Mucosa of descending colon (tissue), 3 donors: ENCODE measurements at regions not wholly inside any gene's neighbourhood (a gene's known extent, or its start where the extent isn't known, plus 50 kb on each side); places are given as distances from the start of the nearest gene placed in this dataset.
"Not testable (repeated sequence)": the region's sequence is repeated elsewhere in the genome, so short reads cannot be mapped to it uniquely, and the experiment has no call there.

Experiments
- ATAC-seq: fragments of 200-7000 bp; cut with Tn5 transposase; one replicate; pipeline ENCODE4 v1.9.1; 2020; ENCODE audit warnings: mild to moderate bottlenecking, moderate library complexity
- DNase-seq, 3 donors: peaks; one replicate each; pipeline ENCODE4 v3.0.0-alpha.2; 2020
- H3K36me3 ChIP-seq: fragments of 200-600 bp; one replicate; pipeline ENCODE4 v1.8.0; 2021; ENCODE audit warnings: low read depth, mild to moderate bottlenecking
- H3K4me1 ChIP-seq: fragments of 200-600 bp; one replicate; pipeline ENCODE4 v1.8.0; 2021; ENCODE audit warnings: low read depth, mild to moderate bottlenecking
- H3K4me3 ChIP-seq: fragments of 200-600 bp; one replicate; pipeline ENCODE4 v1.8.0; 2021; ENCODE audit warnings: mild to moderate bottlenecking
- H3K9me3 ChIP-seq: fragments of 200-600 bp; one replicate; pipeline ENCODE4 v1.8.0; 2021; ENCODE audit warnings: mild to moderate bottlenecking
- CTCF ChIP-seq: fragments of 200-600 bp; IDR thresholded peaks from one replicate; pipeline ENCODE4 v1.8.0; 2022; ENCODE audit warnings: antibody characterized with exemption, mild to moderate bottlenecking
- intact Hi-C, 2 donors: fragments of 100-400 bp; cut with DNase I in 1 of 2; cut with micrococcal nuclease in 1 of 2; formaldehyde crosslinking; loops; one replicate each; pipeline versions ENCODE4 v1.11.0 to v1.11.1; 2022; cut with DNase I, micrococcal nuclease
- donor health status: DM: no; HTN: no; CAD: no; lungs with moderate emphysema.
- donor health status: DM: no; HTN: no; CAD: no.
- donor health status: DM: no; HTN: yes; CAD: no.

GRCh38 chr6:106746652-106747051 is 117.3 kb downstream of the QRSL1 start:
- Histone ChIP-seq H3K36me3 (no peaks in the 10 kb centered on the region), H3K9me3 (no peaks in the 10 kb centered on the region), H3K4me1 (peaks cover 35% of the 10 kb centered on the region), H3K4me3 (no peak overlapping the region)
- no peak for TF ChIP-seq CTCF
- intact Hi-C loops = no loop called here
- peak in 1 of 3 donors; percentile 51 for DNase-seq
- peak; percentile 49 for ATAC-seq

DNA sequence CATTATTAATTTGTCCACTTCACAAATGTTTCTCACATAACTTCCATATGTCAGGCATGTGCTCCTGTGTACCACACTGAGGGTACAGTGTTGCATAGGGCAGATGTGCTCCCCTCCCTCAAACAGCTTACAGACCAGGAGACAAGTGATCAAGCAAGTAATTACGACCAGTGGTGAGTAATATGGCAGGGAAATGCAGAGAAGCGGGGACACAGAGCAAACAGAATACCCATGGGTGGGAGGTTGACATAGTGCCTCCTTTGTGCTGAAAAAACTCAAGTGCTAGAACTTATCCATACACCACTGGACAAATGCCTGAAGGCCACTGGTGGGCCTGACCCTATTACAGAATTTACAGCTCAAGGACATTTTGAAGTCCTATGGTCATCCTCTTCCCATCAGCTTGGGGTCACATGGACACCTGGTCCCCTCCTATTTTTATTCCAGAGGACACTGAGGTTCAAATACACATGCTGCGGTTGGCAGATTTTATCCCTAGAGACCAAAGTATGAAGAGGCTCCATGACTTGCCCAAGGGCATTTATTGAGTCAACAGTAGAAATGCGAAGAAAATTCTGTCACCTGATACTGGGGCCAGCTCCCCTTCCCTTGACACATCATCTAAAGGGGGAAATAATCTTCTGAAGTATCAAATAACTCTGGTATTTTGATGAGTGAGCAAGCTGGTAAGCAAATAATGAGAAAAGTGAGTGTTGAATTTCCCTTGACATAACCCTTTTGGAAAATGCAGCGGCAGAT is 116.6 kb downstream of the QRSL1 start:
- H3K4me3 ChIP-seq = no peak overlapping the region
- TF ChIP-seq CTCF = no peak
- H3K4me1 ChIP-seq = peaks cover 35% of the 10 kb centered on the region
- DNase-seq (no peak), ATAC-seq (no peak)
- H3K36me3 ChIP-seq = no peaks in the 10 kb centered on the region
- intact Hi-C loops = no loop called here
- no peaks in the 10 kb centered on the region for H3K9me3 ChIP-seq

GRCh38 chr6:106745197-106745770 is 115.9 kb downstream of the QRSL1 start:
- Histone ChIP-seq H3K4me3 (no peak overlapping the region), H3K4me1 (peaks cover 28% of the 10 kb centered on the region), H3K36me3 (no peaks in the 10 kb centered on the region), H3K9me3 (no peaks in the 10 kb centered on the region)
- TF ChIP-seq CTCF = no peak
- intact Hi-C loops = no loop called here
- ATAC-seq (no peak), DNase-seq (peak in 1 of 3 donors; percentile 16)

GRCh38 chr6:106744781-106745180 is 115.4 kb downstream of the QRSL1 start:
- DNase-seq = no peak
- TF ChIP-seq CTCF = no peak
- no peak overlapping the region for H3K4me3 ChIP-seq
- no peak for ATAC-seq
- H3K36me3 ChIP-seq = no peaks in the 10 kb centered on the region
- peaks cover 24% of the 10 kb centered on the region for H3K4me1 ChIP-seq
- H3K9me3 ChIP-seq = no peaks in the 10 kb centered on the region
- intact Hi-C loops = no loop called here

- intact Hi-C loops, H3K9me3 ChIP-seq, H3K4me3 ChIP-seq, H3K36me3 ChIP-seq, ATAC-seq: not testable (repeated sequence)
- peak in 1 of 3 donors; percentile 17 for DNase-seq
- H3K4me1 ChIP-seq = peaks cover 23% of the 10 kb centered on the region
These were observed 114.7 kb downstream of the QRSL1 start for GRCh38 chr6:106744029-106744428.

- no peak overlapping the region for H3K4me3 ChIP-seq
- DNase-seq = peak in 1 of 3 donors; percentile 40
- no peak for ATAC-seq
- intact Hi-C loops = no loop called here
- H3K36me3 ChIP-seq = no peaks in the 10 kb centered on the region
- H3K9me3 ChIP-seq = no peaks in the 10 kb centered on the region
- no peak for TF ChIP-seq CTCF
- H3K4me1 ChIP-seq = peaks cover 20% of the 10 kb centered on the region
These were observed 114.2 kb downstream of the QRSL1 start for GRCh38 chr6:106743612-106744011.
